ENCODE measurements at regions not wholly inside any gene's neighbourhood (a gene's known extent, or its start where the extent isn't known, plus 50 kb on each side); places are given as distances from the start of the nearest gene placed in this dataset.

GRCh38 chr6:121020656-121021055 lies 313.6 kb downstream of the TBC1D32 start:
- Mint-ChIP-seq H3K36me3 (ENCODE audit: low read depth) (no peaks in the 10 kb centered on the region), H3K4me1 (no peaks in the 10 kb centered on the region), H3K9me3 (peaks cover 12% of the 10 kb centered on the region), H3K4me3 (no peak overlapping the region), H3K27me3 (no peaks in the 10 kb centered on the region), H3K27ac (no peak overlapping the region)
- CTCF ChIA-PET, result no interaction called here
- POLR2A ChIA-PET, result no interaction called here
- no peak for DNase-seq

GRCh38 chr6:121008553-121008952 lies 325.7 kb downstream of the TBC1D32 start:
- H3K9me3 Mint-ChIP-seq, result no peaks in the 10 kb centered on the region
- H3K4me3 Mint-ChIP-seq, result no peak overlapping the region
- no peak for DNase-seq
- H3K36me3 Mint-ChIP-seq (ENCODE audit: low read depth), result no peaks in the 10 kb centered on the region
- ChIA-PET CTCF (no interaction called here), POLR2A (no interaction called here)
- H3K4me1 Mint-ChIP-seq, result no peaks in the 10 kb centered on the region
- no peak overlapping the region for H3K27ac Mint-ChIP-seq
- H3K27me3 Mint-ChIP-seq, result no peaks in the 10 kb centered on the region

DNA sequence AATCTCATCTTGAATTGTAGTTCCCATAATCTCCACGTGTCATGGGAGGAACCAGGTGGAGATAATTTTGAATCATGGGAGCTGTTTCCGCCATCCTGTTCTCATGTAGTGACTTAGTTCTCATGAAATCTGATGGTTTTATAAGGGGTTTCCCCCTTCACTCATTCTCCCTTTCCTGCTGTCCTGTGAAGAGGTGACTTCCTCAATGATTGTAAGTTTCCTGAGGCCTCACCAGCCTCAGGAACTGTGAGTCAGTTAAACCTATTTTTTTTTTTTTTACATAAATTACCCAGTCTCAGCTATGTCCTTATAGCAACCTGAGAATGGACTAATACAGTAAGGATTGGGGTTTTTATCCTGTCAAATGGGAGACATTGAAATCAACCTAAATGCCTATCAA lies 328.3 kb downstream of the TBC1D32 start:
- no peaks in the 10 kb centered on the region for H3K27me3 Mint-ChIP-seq
- no peak overlapping the region for H3K27ac Mint-ChIP-seq

GRCh38 chr6:121000381-121000780 lies 333.9 kb downstream of the TBC1D32 start:
- CTCF ChIA-PET, result no interaction called here
- no peaks in the 10 kb centered on the region for H3K36me3 Mint-ChIP-seq (ENCODE audit: low read depth)
- no peak for DNase-seq
- POLR2A ChIA-PET, result no interaction called here
- no peak overlapping the region for H3K27ac Mint-ChIP-seq
- no peaks in the 10 kb centered on the region for H3K27me3 Mint-ChIP-seq
- no peaks in the 10 kb centered on the region for H3K4me1 Mint-ChIP-seq
- peaks cover 3% of the 10 kb centered on the region for H3K9me3 Mint-ChIP-seq
- H3K4me3 Mint-ChIP-seq, result no peak overlapping the region

More for the DNA sequence above, 328.3 kb downstream of the TBC1D32 start:
- Mint-ChIP-seq H3K9me3 (peaks cover 3% of the 10 kb centered on the region), H3K4me1 (no peaks in the 10 kb centered on the region), H3K4me3 (no peak overlapping the region), H3K36me3 (ENCODE audit: low read depth) (no peaks in the 10 kb centered on the region)
- ChIA-PET POLR2A (no interaction called here), CTCF (no interaction called here)
- DNase-seq, result no peak

DNA sequence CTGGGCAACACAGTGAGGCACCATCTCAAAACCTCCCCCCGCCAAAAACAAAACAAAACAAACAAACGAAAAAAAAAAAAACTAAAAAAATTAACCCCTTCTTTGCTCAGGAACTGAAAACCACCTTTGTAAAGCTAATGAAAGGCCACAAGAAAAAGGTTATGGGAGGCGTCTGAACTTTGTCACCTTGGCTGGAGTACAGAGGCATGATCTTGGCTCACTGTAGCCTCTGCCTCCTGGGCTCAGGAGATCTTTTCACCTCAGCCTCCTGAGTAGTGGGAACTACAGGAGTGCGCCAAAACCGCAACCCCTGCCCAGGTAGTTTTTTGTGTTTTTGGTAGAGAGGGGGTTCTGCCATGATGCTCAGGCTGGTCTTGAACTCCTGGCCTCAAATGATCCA lies 337.9 kb downstream of the TBC1D32 start:
- Mint-ChIP-seq H3K27ac (no peak overlapping the region), H3K36me3 (ENCODE audit: low read depth) (no peaks in the 10 kb centered on the region), H3K4me3 (no peak overlapping the region), H3K9me3 (no peaks in the 10 kb centered on the region), H3K4me1 (no peaks in the 10 kb centered on the region), H3K27me3 (no peaks in the 10 kb centered on the region)
- POLR2A ChIA-PET, result no interaction called here
- CTCF ChIA-PET, result no interaction called here
- DNase-seq, result no peak

GRCh38 chr6:120994573-120994967 lies 339.7 kb downstream of the TBC1D32 start:
- H3K27ac Mint-ChIP-seq, result no peak overlapping the region
- H3K27me3 Mint-ChIP-seq, result no peaks in the 10 kb centered on the region
- POLR2A ChIA-PET, result no interaction called here
- H3K36me3 Mint-ChIP-seq (ENCODE audit: low read depth), result no peaks in the 10 kb centered on the region
- DNase-seq, result no peak
- H3K9me3 Mint-ChIP-seq, result no peaks in the 10 kb centered on the region
- no peaks in the 10 kb centered on the region for H3K4me1 Mint-ChIP-seq
- CTCF ChIA-PET, result no interaction called here
- H3K4me3 Mint-ChIP-seq, result no peak overlapping the region

- ChIA-PET CTCF (no interaction called here), POLR2A (no interaction called here)
Measured at GRCh38 chr6:120993929-120994572, 340.2 kb downstream of the TBC1D32 start.

DNA sequence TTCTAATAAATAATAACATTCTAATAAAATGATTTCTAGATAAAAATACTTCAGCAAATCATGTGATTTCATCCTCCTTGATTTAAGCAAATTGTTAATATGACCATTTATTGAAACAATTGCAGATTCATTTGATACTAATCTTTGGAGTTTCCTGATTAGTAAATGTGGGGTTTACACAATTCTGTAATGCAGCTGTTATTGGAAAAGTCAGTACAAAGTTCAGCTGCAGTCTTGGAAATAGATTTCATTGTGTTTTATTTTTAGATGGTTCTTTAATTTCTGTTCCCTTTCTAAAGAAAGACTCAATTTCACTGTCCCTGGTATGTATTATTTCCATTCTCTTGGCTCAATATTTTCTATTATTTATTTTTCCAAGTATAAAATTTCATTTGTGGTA lies 342.0 kb downstream of the TBC1D32 start:
- ChIA-PET POLR2A (no interaction called here), CTCF (no interaction called here)
- Mint-ChIP-seq H3K4me3 (no peak overlapping the region), H3K36me3 (ENCODE audit: low read depth) (no peaks in the 10 kb centered on the region), H3K4me1 (no peaks in the 10 kb centered on the region), H3K27me3 (no peaks in the 10 kb centered on the region), H3K27ac (no peak overlapping the region), H3K9me3 (no peaks in the 10 kb centered on the region)
- DNase-seq, result no peak

More at GRCh38 chr6:120993929-120994572, 340.2 kb downstream of the TBC1D32 start:
- DNase-seq, result no peak
- Mint-ChIP-seq H3K4me3 (no peak overlapping the region), H3K4me1 (no peaks in the 10 kb centered on the region), H3K9me3 (no peaks in the 10 kb centered on the region), H3K36me3 (ENCODE audit: low read depth) (no peaks in the 10 kb centered on the region), H3K27me3 (no peaks in the 10 kb centered on the region), H3K27ac (no peak overlapping the region)

- DNase-seq, result no peak
- Mint-ChIP-seq H3K27ac (no peak overlapping the region), H3K27me3 (no peaks in the 10 kb centered on the region), H3K9me3 (no peaks in the 10 kb centered on the region), H3K4me3 (no peak overlapping the region), H3K4me1 (no peaks in the 10 kb centered on the region), H3K36me3 (ENCODE audit: low read depth) (no peaks in the 10 kb centered on the region)
- CTCF ChIA-PET, result no interaction called here
- POLR2A ChIA-PET, result no interaction called here
Measured at GRCh38 chr6:120990866-120991265, 343.4 kb downstream of the TBC1D32 start.

GRCh38 chr6:120981835-120982234 lies 352.4 kb downstream of the TBC1D32 start:
- ChIA-PET POLR2A (no interaction called here), CTCF (no interaction called here)
- Mint-ChIP-seq H3K36me3 (ENCODE audit: low read depth) (no peaks in the 10 kb centered on the region), H3K27me3 (no peaks in the 10 kb centered on the region), H3K4me1 (no peaks in the 10 kb centered on the region), H3K4me3 (no peak overlapping the region), H3K27ac (no peak overlapping the region), H3K9me3 (no peaks in the 10 kb centered on the region)
- no peak for DNase-seq

- DNase-seq, result no peak
- CTCF ChIA-PET, result no interaction called here
- no peak overlapping the region for H3K4me3 Mint-ChIP-seq
- POLR2A ChIA-PET, result no interaction called here
- no peaks in the 10 kb centered on the region for H3K4me1 Mint-ChIP-seq
- H3K36me3 Mint-ChIP-seq (ENCODE audit: low read depth), result no peaks in the 10 kb centered on the region
- no peaks in the 10 kb centered on the region for H3K9me3 Mint-ChIP-seq
- no peaks in the 10 kb centered on the region for H3K27me3 Mint-ChIP-seq
- no peak overlapping the region for H3K27ac Mint-ChIP-seq
Measured at GRCh38 chr6:120966321-120966720, 368.0 kb downstream of the TBC1D32 start.

GRCh38 chr6:120965814-120966213 lies 368.5 kb downstream of the TBC1D32 start:
- H3K36me3 Mint-ChIP-seq (ENCODE audit: low read depth), result no peaks in the 10 kb centered on the region
- no peak overlapping the region for H3K27ac Mint-ChIP-seq
- DNase-seq, result no peak
- ChIA-PET CTCF (no interaction called here), POLR2A (no interaction called here)
- H3K4me3 Mint-ChIP-seq, result no peak overlapping the region
- H3K4me1 Mint-ChIP-seq, result no peaks in the 10 kb centered on the region
- H3K9me3 Mint-ChIP-seq, result no peaks in the 10 kb centered on the region
- no peaks in the 10 kb centered on the region for H3K27me3 Mint-ChIP-seq

DNA sequence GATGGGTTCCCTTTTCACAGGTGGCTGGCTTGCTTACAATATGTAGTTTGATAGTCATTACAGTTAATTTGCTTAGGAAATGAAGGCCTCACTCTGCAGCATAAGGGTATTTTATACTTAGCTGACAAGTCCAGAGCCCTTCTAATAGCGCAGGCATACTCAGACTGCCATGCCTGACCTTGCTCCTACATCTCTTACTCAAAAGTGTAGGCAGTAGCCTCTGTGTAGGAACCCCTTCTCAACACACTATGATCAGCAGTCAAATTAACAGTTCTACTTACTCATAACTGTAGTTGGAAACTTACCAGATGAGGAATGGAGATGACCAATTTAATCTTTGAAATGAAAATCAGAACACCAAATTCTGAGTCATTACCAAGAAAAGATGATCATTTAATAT lies 373.5 kb downstream of the TBC1D32 start:
- DNase-seq, result no peak
- H3K9me3 Mint-ChIP-seq, result no peaks in the 10 kb centered on the region
- H3K4me3 Mint-ChIP-seq, result no peak overlapping the region
- no peaks in the 10 kb centered on the region for H3K36me3 Mint-ChIP-seq (ENCODE audit: low read depth)
- H3K27me3 Mint-ChIP-seq, result no peaks in the 10 kb centered on the region
- H3K4me1 Mint-ChIP-seq, result no peaks in the 10 kb centered on the region
- POLR2A ChIA-PET, result no interaction called here
- H3K27ac Mint-ChIP-seq, result no peak overlapping the region
- CTCF ChIA-PET, result no interaction called here

DNA sequence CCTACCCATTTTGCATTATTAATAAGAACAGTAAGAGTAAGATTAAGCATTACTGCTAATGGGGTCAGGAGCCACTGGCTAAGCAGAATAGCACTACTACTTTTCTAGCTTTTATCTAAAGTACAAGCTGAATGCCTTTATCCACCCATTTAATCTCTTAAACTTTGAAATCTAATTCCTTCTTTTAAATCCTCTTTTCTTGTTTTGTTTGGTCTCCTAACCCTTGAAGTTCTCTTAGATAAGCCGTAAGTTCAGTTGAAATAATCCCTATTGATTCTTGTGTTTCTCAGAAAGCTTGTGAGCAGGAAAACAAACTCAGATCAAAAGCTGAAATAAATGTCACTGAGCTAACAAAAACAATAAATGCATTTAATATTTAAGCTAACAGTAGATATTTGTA lies 380.2 kb downstream of the TBC1D32 start:
- H3K27me3 Mint-ChIP-seq, result no peaks in the 10 kb centered on the region
- no peak overlapping the region for H3K27ac Mint-ChIP-seq
- no peaks in the 10 kb centered on the region for H3K4me1 Mint-ChIP-seq
- ChIA-PET CTCF (no interaction called here), POLR2A (no interaction called here)
- H3K4me3 Mint-ChIP-seq, result no peak overlapping the region
- no peaks in the 10 kb centered on the region for H3K36me3 Mint-ChIP-seq (ENCODE audit: low read depth)
- H3K9me3 Mint-ChIP-seq, result no peaks in the 10 kb centered on the region
- no peak for DNase-seq
